IMR-90 (cell line): ENCODE measurements at regions not wholly inside any gene's neighbourhood (a gene's known extent, or its start where the extent isn't known, plus 50 kb on each side); places are given as distances from the start of the nearest gene placed in this dataset.

Experiments used
- ATAC-seq: fragments of 200-7000 bp; cut with Tn5 transposase; 2 replicates; pipeline ENCODE4 v1.9.1; 2020; ENCODE audit warnings: low read depth, mild to moderate bottlenecking, moderate library complexity
- BruUV-seq: library from RNA; stranded (reverse); fragments of 400-500 nt; replicated peaks from 2 replicates; lab custom pipeline; 2021; lab: Mats Ljungman, UMichigan
- CTCF ChIA-PET: fragments of 300-600 bp; formaldehyde crosslinking; extraction: SDS; loops from one replicate; lab custom pipeline; 2021; ENCODE audit warnings: antibody characterized with exemption; lab: Yijun Ruan, JAX
- POLR2A ChIA-PET: fragments of 300-600 bp; sonication (Branson Sonifier 250); formaldehyde crosslinking; loops from one replicate; lab custom pipeline; 2022; ENCODE audit warnings: antibody characterized with exemption; ENCODE audit not compliant: unreplicated experiment; lab: Charles Lee
- DNase-seq: peaks from one replicate; pipeline ENCODE4 v3.0.0; 2013
- H2AFZ ChIP-seq: replicated peaks from 2 replicates; pipeline ENCODE3; 2013; ENCODE audit warnings: low read length, mild to moderate bottlenecking; ENCODE audit not compliant: poor library complexity
- H2AK5ac ChIP-seq: 2 replicates; pipeline ENCODE4 v1.6.1; 2013; ENCODE audit warnings: low read depth, low read length, inconsistent platforms
- H2AK9ac ChIP-seq: replicated peaks from 2 replicates; pipeline ENCODE3; 2013; ENCODE audit warnings: mild to moderate bottlenecking, low read depth, low read length, moderate library complexity; ENCODE audit not compliant: poor library complexity
- H2BK120ac ChIP-seq: 2 replicates; pipeline ENCODE4 v1.6.1; 2013; ENCODE audit warnings: low read depth, low read length, inconsistent platforms
- H2BK15ac ChIP-seq: 3 replicates; pipeline ENCODE4 v1.6.1; 2013; ENCODE audit warnings: low read depth, low read length, inconsistent platforms
- H2BK20ac ChIP-seq: 2 replicates; pipeline ENCODE4 v1.6.1; 2013; ENCODE audit warnings: low read depth, mild to moderate bottlenecking, inconsistent platforms, low read length, moderate library complexity
- H2BK5ac ChIP-seq: 2 replicates; pipeline ENCODE4 v1.6.1; 2013; ENCODE audit warnings: mild to moderate bottlenecking, low read depth, low read length, inconsistent platforms; ENCODE audit not compliant: poor library complexity, severe bottlenecking
- H3K14ac ChIP-seq: replicated peaks from 2 replicates; pipeline ENCODE4 v1.6.1; 2013; ENCODE audit warnings: low read depth, low read length, inconsistent platforms
- H3K18ac ChIP-seq: 2 replicates; pipeline ENCODE4 v1.6.1; 2013; ENCODE audit warnings: low read depth, low read length, control low read depth
- H3K23ac ChIP-seq: 2 replicates; pipeline ENCODE4 v1.6.1; 2013; ENCODE audit warnings: low read depth, low read length, inconsistent platforms
- H3K27ac ChIP-seq: 2 replicates; pipeline ENCODE4 v1.5.1; 2013; ENCODE audit warnings: mild to moderate bottlenecking, control low read depth, low read length; ENCODE audit not compliant: insufficient read depth
- H3K27me3 ChIP-seq: 2 replicates; pipeline ENCODE4 v1.6.1; 2013; ENCODE audit warnings: low read length; ENCODE audit not compliant: control insufficient read depth, insufficient read depth
- H3K36me3 ChIP-seq: 2 replicates; pipeline ENCODE4 v1.6.1; 2013; ENCODE audit warnings: low read length, mixed read lengths; ENCODE audit not compliant: control insufficient read depth, insufficient read depth
- H3K4ac ChIP-seq: 2 replicates; pipeline ENCODE4 v1.6.1; 2013; ENCODE audit warnings: low read depth, low read length, inconsistent platforms
- H3K4me1 ChIP-seq: 2 replicates; pipeline ENCODE4 v1.6.1; 2013; ENCODE audit warnings: low read length, mixed read lengths; ENCODE audit not compliant: control insufficient read depth, insufficient read depth
- H3K4me2 ChIP-seq: 2 replicates; pipeline ENCODE4 v1.6.1; 2013; ENCODE audit warnings: low read depth, mild to moderate bottlenecking, control low read depth, low read length, moderate library complexity
- H3K4me3 ChIP-seq: 2 replicates; pipeline ENCODE4 v1.5.1; 2013; ENCODE audit warnings: low read depth, mild to moderate bottlenecking, control low read depth, low read length, moderate library complexity; ENCODE audit not compliant: insufficient read depth
- H3K56ac ChIP-seq: 2 replicates; pipeline ENCODE4 v1.6.1; 2013; ENCODE audit warnings: low read length, inconsistent platforms; ENCODE audit not compliant: insufficient read depth; ENCODE audit errors: extremely low read depth
- H3K79me1 ChIP-seq, 2 experiments: 2 replicates each; pipeline ENCODE4 v1.6.1; 2013; ENCODE audit warnings: low read length in 2 of 2, inconsistent platforms in 1 of 2, low read depth in 1 of 2
- H3K9ac ChIP-seq: 2 replicates; pipeline ENCODE4 v1.6.1; 2013; ENCODE audit warnings: low read depth, low read length, control low read depth
- H3K9me1 ChIP-seq: 2 replicates; pipeline ENCODE4 v1.6.1; 2013; ENCODE audit warnings: low read length, inconsistent platforms; ENCODE audit not compliant: insufficient read depth
- H3K9me3 ChIP-seq: 2 replicates; pipeline ENCODE4 v1.6.1; 2013; ENCODE audit warnings: low read length; ENCODE audit not compliant: control insufficient read depth, insufficient read depth
- H4K20me1 ChIP-seq: 2 replicates; pipeline ENCODE4 v1.6.1; 2013; ENCODE audit warnings: low read length, inconsistent platforms; ENCODE audit not compliant: insufficient read depth
- H4K5ac ChIP-seq: 2 replicates; pipeline ENCODE4 v1.6.1; 2013; ENCODE audit warnings: mild to moderate bottlenecking, low read depth, low read length, control low read depth
- H4K8ac ChIP-seq, 2 experiments: 2 replicates each; pipeline ENCODE4 v1.6.1; 2013; ENCODE audit warnings: low read depth in 2 of 2, low read length in 2 of 2, control low read depth in 1 of 2, inconsistent platforms in 1 of 2
- H4K91ac ChIP-seq: 2 replicates; pipeline ENCODE4 v1.6.1; 2013; ENCODE audit warnings: low read depth, low read length, inconsistent platforms; ENCODE audit not compliant: insufficient read depth
- CHD1 ChIP-seq: IDR thresholded peaks from 2 replicates; pipeline ENCODE4 v1.6.1; 2012; ENCODE audit warnings: low read depth, low read length, improper control_type of control experiment
- FOS ChIP-seq: fragments of 150-350 bp; IDR thresholded peaks from 2 replicates; pipeline ENCODE4 v1.6.1; 2016; ENCODE audit warnings: low read depth, low read length
- MAZ ChIP-seq: IDR thresholded peaks from 2 replicates; pipeline ENCODE4 v1.6.1; 2012; ENCODE audit warnings: low read depth, mild to moderate bottlenecking, low read length, improper control_type of control experiment, moderate library complexity, borderline replicate concordance
- MXI1 ChIP-seq: IDR thresholded peaks from 2 replicates; pipeline ENCODE4 v1.6.1; 2012; ENCODE audit warnings: low read depth, mild to moderate bottlenecking, low read length, moderate library complexity, borderline replicate concordance
- POLR2A ChIP-seq: IDR thresholded peaks from 2 replicates; pipeline ENCODE4 v1.6.1; 2012; ENCODE audit warnings: mild to moderate bottlenecking, low read depth, low read length
- WGBS, 2 experiments: methylation state at CpG; one replicate each; pipeline versions ENCODE4 v1.1.5 to v1.1.7; 2013; ENCODE audit warnings: missing lambda C conversion rate in 2 of 2; ENCODE audit not compliant: insufficient read length in 1 of 2; ENCODE audit errors: extremely low coverage in 2 of 2; 5-methylcytosine and 5-hydroxymethylcytosine counted together
- dilution Hi-C: fragments of 300-500 bp; cut with HindIII; formaldehyde crosslinking; loops from one replicate; pipeline ENCODE4 v1.14.3; 2018; ENCODE audit warnings: low sequenced_read_pairs; ENCODE audit not compliant: unreplicated experiment
- in situ Hi-C: fragments of 300-500 bp; cut with MboI; formaldehyde crosslinking; loops from 3 replicates; pipeline ENCODE4 v1.14.3; 2019; ENCODE audit warnings: low sequenced_read_pairs, inconsistent platforms, mixed read lengths
- intact Hi-C: fragments of 100-400 bp; cut with micrococcal nuclease; formaldehyde crosslinking; loops from 2 replicates; pipeline ENCODE4 v1.10.0; 2022

DNA sequence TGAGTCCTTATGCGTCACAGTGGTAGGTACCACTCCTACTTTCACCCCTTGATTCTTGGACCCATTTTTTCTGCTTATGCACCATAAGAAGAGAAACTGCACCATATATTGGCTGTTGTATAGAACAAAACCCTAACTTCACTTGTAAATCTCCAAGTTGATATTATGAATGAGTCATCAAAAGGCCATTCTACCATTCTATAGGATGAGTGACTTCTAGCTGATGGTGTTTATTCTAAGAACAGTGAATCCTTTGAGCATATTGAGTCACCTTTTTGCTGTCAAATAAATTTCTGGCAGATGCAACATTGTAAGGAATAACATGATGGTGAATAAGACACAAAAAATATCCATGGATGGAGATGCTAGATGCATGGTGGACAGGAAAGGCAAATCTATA, 57.7 kb downstream of the POLR1D start:
- ATAC-seq, result no peak; the same call in 1 of the 2 replicates
- Histone ChIP-seq H3K23ac (no peak overlapping the region), H3K4me2 (no peak overlapping the region), H2BK5ac (no peak overlapping the region), H2AK5ac (no peak overlapping the region), H3K14ac (no peak overlapping the region), H2AFZ (no peak overlapping the region), H4K8ac (no peak overlapping the region), H3K9me3 (no peaks in the 10 kb centered on the region), H4K5ac (no peak overlapping the region), H3K36me3 (no peaks in the 10 kb centered on the region), H3K9ac (no peak overlapping the region), H3K56ac (no peak overlapping the region), H3K9me1 (no peaks in the 10 kb centered on the region), H2AK9ac (no peak overlapping the region), H4K20me1 (no peaks in the 10 kb centered on the region), H3K27me3 (no peaks in the 10 kb centered on the region), H2BK15ac (no peak overlapping the region), H4K91ac (no peak overlapping the region), H3K27ac (no peak overlapping the region), H3K18ac (no peak overlapping the region), H3K4ac (no peak overlapping the region), H3K79me1 (no peaks in the 10 kb centered on the region), H3K4me3 (no peak overlapping the region), H2BK120ac (no peak overlapping the region), H2BK20ac (no peak overlapping the region), H3K4me1 (peaks cover 2% of the 10 kb centered on the region; the same call in 1 of the 2 replicates)
- DNase-seq, result peak; percentile 68
- TF ChIP-seq FOS (peak; percentile 40), MXI1 (no peak), MAZ (no peak), POLR2A (no peak), CHD1 (no peak)
- intact Hi-C loops (no loop called here), in situ Hi-C loops (no loop called here), dilution Hi-C loops (no loop called here)
- WGBS, 2 experiments, result no CpG with 5 or more reads among the region's 1 CpG
- no TSS peak for BruUV-seq
- ChIA-PET CTCF (no interaction called here), POLR2A (no interaction called here)
